ENCODE measurements at regions not wholly inside any gene's neighbourhood (a gene's known extent, or its start where the extent isn't known, plus 50 kb on each side); places are given as distances from the start of the nearest gene placed in this dataset.

DNA sequence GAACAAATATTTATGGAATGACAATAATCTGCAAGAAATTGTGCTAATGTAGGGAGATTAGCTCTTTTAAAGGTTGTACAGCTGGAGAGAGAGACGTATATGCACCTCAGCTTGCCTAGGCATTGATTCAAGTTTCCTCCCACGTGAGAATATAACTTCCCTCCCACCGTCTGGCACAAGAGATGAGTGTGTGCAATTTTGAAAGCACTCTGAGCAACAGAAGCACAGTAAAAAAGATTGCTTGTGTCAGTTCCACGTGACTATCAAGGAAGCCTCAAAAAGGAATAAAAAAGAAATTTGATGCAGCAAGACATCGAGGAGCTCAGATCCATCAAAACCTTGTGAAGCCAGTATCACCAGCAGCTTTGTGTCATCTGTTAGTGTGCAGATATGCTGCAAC is 435.3 kb downstream of the TUSC7 start:
- Histone ChIP-seq H3K79me2 (ENCODE audit: insufficient read depth, low read length) (no peaks in the 10 kb centered on the region), H2AFZ (ENCODE audit: low read depth, low read length) (no peak overlapping the region), H3K4me2 (ENCODE audit: insufficient read depth, low read length) (no peak overlapping the region), H3K9ac (ENCODE audit: low read depth, low read length) (no peak overlapping the region), H3K36me3 (ENCODE audit: insufficient read depth, low read length) (no peaks in the 10 kb centered on the region), H3K27me3 (ENCODE audit: insufficient read depth, low read length, poor library complexity) (no peaks in the 10 kb centered on the region), H3K4me3 (ENCODE audit: low read depth in 1 of 2, low read length in 2 of 2) (no peak overlapping the region), H3K4me1 (ENCODE audit: insufficient read depth, low read length) (no peaks in the 10 kb centered on the region), H4K20me1 (ENCODE audit: insufficient read depth, low read length) (no peaks in the 10 kb centered on the region), H3K9me3 (ENCODE audit: insufficient read depth, low read length, severe bottlenecking) (no peaks in the 10 kb centered on the region), H3K27ac (ENCODE audit: low read length) (no peak overlapping the region)
- DNase-seq (no peak), ATAC-seq (ENCODE audit: insufficient read depth, low read depth) (no peak)
- TF ChIP-seq CTCF (IDR thresholded peaks at IDR 0.05; ENCODE audit: borderline replicate concordance, extremely low read depth, low read length, poor library complexity, severe bottlenecking) (no peak), EZH2 (IDR thresholded peaks at IDR 0.05; ENCODE audit: borderline replicate concordance, low read depth, low read length, severe bottlenecking) (no peak)

DNA sequence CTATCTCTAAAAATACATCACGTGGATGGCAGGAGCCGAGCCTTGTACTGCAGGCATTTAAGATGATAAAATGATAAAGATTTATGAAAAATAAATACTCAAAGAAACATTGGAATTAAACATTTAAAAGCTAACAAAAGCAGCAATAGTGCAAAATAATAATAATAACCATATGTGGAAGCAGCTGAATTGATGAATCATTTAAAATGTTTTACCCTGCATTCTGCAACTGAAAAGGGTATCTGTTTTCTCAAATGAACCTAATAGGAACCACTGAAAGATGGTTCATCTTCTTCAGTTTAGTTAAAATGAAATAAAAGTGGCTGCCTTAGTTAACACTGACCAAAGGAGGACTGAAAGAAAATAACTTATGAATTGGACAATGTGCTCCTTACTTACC is 436.1 kb downstream of the TUSC7 start:
- no peak for TF ChIP-seq EZH2 (IDR thresholded peaks at IDR 0.05; ENCODE audit: borderline replicate concordance, low read depth, low read length, severe bottlenecking)
- TF ChIP-seq CTCF (IDR thresholded peaks at IDR 0.05; ENCODE audit: borderline replicate concordance, extremely low read depth, low read length, poor library complexity, severe bottlenecking): no peak
- H3K9ac ChIP-seq (ENCODE audit: low read depth, low read length): no peak overlapping the region
- H3K79me2 ChIP-seq (ENCODE audit: insufficient read depth, low read length): no peaks in the 10 kb centered on the region
- H3K4me1 ChIP-seq (ENCODE audit: insufficient read depth, low read length): no peaks in the 10 kb centered on the region
- no peaks in the 10 kb centered on the region for H4K20me1 ChIP-seq (ENCODE audit: insufficient read depth, low read length)
- no peaks in the 10 kb centered on the region for H3K27me3 ChIP-seq (ENCODE audit: insufficient read depth, low read length, poor library complexity)
- ATAC-seq (ENCODE audit: insufficient read depth, low read depth): no peak
- H3K9me3 ChIP-seq (ENCODE audit: insufficient read depth, low read length, severe bottlenecking): no peaks in the 10 kb centered on the region
- no peak overlapping the region for H2AFZ ChIP-seq (ENCODE audit: low read depth, low read length)
- no peaks in the 10 kb centered on the region for H3K36me3 ChIP-seq (ENCODE audit: insufficient read depth, low read length)
- DNase-seq: no peak
- H3K27ac ChIP-seq (ENCODE audit: low read length): no peak overlapping the region
- no peak overlapping the region for H3K4me3 ChIP-seq (ENCODE audit: low read depth in 1 of 2, low read length in 2 of 2)
- H3K4me2 ChIP-seq (ENCODE audit: insufficient read depth, low read length): no peak overlapping the region

DNA sequence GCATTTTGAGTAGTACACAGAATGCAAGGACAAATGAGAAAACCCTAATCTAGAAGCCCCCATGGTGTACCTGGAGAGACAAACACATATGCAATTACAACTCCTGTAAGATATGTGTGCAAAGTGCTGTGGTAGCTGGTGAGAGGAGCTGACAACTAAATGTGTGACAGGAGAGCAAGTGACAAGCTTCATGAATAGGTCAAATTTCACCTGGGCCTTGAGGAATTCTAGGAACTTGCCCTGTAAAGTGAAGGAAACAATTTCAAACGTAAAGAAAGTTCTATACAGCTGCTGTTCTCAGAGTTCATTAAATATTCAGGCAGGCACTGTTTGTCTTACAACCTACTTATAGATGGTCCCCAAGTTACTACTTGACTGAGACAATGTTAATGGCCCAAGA is 437.0 kb downstream of the TUSC7 start:
- H3K4me2 ChIP-seq (ENCODE audit: insufficient read depth, low read length): no peak overlapping the region
- TF ChIP-seq EZH2 (IDR thresholded peaks at IDR 0.05; ENCODE audit: borderline replicate concordance, low read depth, low read length, severe bottlenecking): no peak
- no peak for TF ChIP-seq CTCF (IDR thresholded peaks at IDR 0.05; ENCODE audit: borderline replicate concordance, extremely low read depth, low read length, poor library complexity, severe bottlenecking)
- no peaks in the 10 kb centered on the region for H3K27me3 ChIP-seq (ENCODE audit: insufficient read depth, low read length, poor library complexity)
- no peak overlapping the region for H3K9ac ChIP-seq (ENCODE audit: low read depth, low read length)
- no peak overlapping the region for H2AFZ ChIP-seq (ENCODE audit: low read depth, low read length)
- H3K27ac ChIP-seq (ENCODE audit: low read length): no peak overlapping the region
- H3K36me3 ChIP-seq (ENCODE audit: insufficient read depth, low read length): no peaks in the 10 kb centered on the region
- no peak overlapping the region for H3K4me3 ChIP-seq (ENCODE audit: low read depth in 1 of 2, low read length in 2 of 2)
- DNase-seq (no peak), ATAC-seq (ENCODE audit: insufficient read depth, low read depth) (no peak)
- H3K9me3 ChIP-seq (ENCODE audit: insufficient read depth, low read length, severe bottlenecking): no peaks in the 10 kb centered on the region
- H3K4me1 ChIP-seq (ENCODE audit: insufficient read depth, low read length): no peaks in the 10 kb centered on the region
- no peaks in the 10 kb centered on the region for H3K79me2 ChIP-seq (ENCODE audit: insufficient read depth, low read length)
- H4K20me1 ChIP-seq (ENCODE audit: insufficient read depth, low read length): no peaks in the 10 kb centered on the region

- no peak for TF ChIP-seq EZH2 (IDR thresholded peaks at IDR 0.05; ENCODE audit: borderline replicate concordance, low read depth, low read length, severe bottlenecking)
- TF ChIP-seq CTCF (IDR thresholded peaks at IDR 0.05; ENCODE audit: borderline replicate concordance, extremely low read depth, low read length, poor library complexity, severe bottlenecking): no peak
- Histone ChIP-seq H3K79me2 (ENCODE audit: insufficient read depth, low read length) (no peaks in the 10 kb centered on the region), H2AFZ (ENCODE audit: low read depth, low read length) (no peak overlapping the region), H3K36me3 (ENCODE audit: insufficient read depth, low read length) (no peaks in the 10 kb centered on the region), H3K9ac (ENCODE audit: low read depth, low read length) (no peak overlapping the region), H3K4me1 (ENCODE audit: insufficient read depth, low read length) (no peaks in the 10 kb centered on the region), H3K4me2 (ENCODE audit: insufficient read depth, low read length) (no peak overlapping the region), H3K27ac (ENCODE audit: low read length) (no peak overlapping the region), H4K20me1 (ENCODE audit: insufficient read depth, low read length) (no peaks in the 10 kb centered on the region), H3K27me3 (ENCODE audit: insufficient read depth, low read length, poor library complexity) (no peaks in the 10 kb centered on the region), H3K4me3 (ENCODE audit: low read depth in 1 of 2, low read length in 2 of 2) (no peak overlapping the region), H3K9me3 (ENCODE audit: insufficient read depth, low read length, severe bottlenecking) (no peaks in the 10 kb centered on the region)
- DNase-seq (no peak), ATAC-seq (ENCODE audit: insufficient read depth, low read depth) (no peak)
Measured at GRCh38 chr3:117149584-117149983, 440.0 kb downstream of the TUSC7 start.
